MM.1S (cell line): ENCODE measurements at regions not wholly inside any gene's neighbourhood (a gene's known extent, or its start where the extent isn't known, plus 50 kb on each side); places are given as distances from the start of the nearest gene placed in this dataset.

Source experiments
- DNase-seq: peaks from one replicate; pipeline ENCODE4 v3.0.0-alpha.2; 2015
- H2AFZ ChIP-seq: fragments of 300-600 bp; sonication (generic); 2 replicates; pipeline ENCODE4 v1.6.0; 2016; ENCODE audit warnings: antibody characterized with exemption, low read length
- H3F3A ChIP-seq: fragments of 300-600 bp; sonication (generic); 2 replicates; pipeline ENCODE4 v1.6.1; 2016; ENCODE audit warnings: mild to moderate bottlenecking, antibody characterized with exemption, low read length, moderate library complexity, mixed read lengths; ENCODE audit not compliant: insufficient read depth
- H3K27ac ChIP-seq: fragments of 300-600 bp; sonication (generic); 2 replicates; pipeline ENCODE4 v1.5.1; 2016; ENCODE audit warnings: mild to moderate bottlenecking, low read length
- H3K27me3 ChIP-seq: fragments of 300-600 bp; sonication (generic); replicated peaks from 2 replicates; pipeline ENCODE4 v1.6.0; 2016; ENCODE audit warnings: low read length; ENCODE audit not compliant: insufficient read depth
- H3K36me3 ChIP-seq: fragments of 300-600 bp; sonication (generic); replicated peaks from 2 replicates; pipeline ENCODE4 v1.6.1; 2016; ENCODE audit warnings: mild to moderate bottlenecking, low read length, mixed read lengths; ENCODE audit not compliant: insufficient read depth
- H3K4me1 ChIP-seq: fragments of 300-600 bp; sonication (generic); 2 replicates; pipeline ENCODE4 v1.6.1; 2016; ENCODE audit warnings: low read length, mixed read lengths
- H3K4me2 ChIP-seq: fragments of 300-600 bp; sonication (generic); 2 replicates; pipeline ENCODE4 v1.6.0; 2016; ENCODE audit warnings: low read depth, low read length
- H3K4me3 ChIP-seq: fragments of 300-600 bp; sonication (generic); 2 replicates; pipeline ENCODE4 v1.5.1; 2016; ENCODE audit warnings: low read length, mixed read lengths
- H3K79me2 ChIP-seq: fragments of 300-600 bp; sonication (generic); 2 replicates; pipeline ENCODE4 v1.6.1; 2016; ENCODE audit warnings: mixed run types, low read length, mixed read lengths
- H3K9ac ChIP-seq: fragments of 300-600 bp; sonication (generic); 2 replicates; pipeline ENCODE4 v1.6.1; 2016; ENCODE audit warnings: low read length, mixed read lengths
- H3K9me2 ChIP-seq: fragments of 300-600 bp; sonication (generic); replicated peaks from 2 replicates; pipeline ENCODE4 v1.6.1; 2016; ENCODE audit warnings: mild to moderate bottlenecking, low read length, mixed read lengths; ENCODE audit not compliant: insufficient read depth
- H3K9me3 ChIP-seq: fragments of 300-600 bp; sonication (generic); replicated peaks from 2 replicates; pipeline ENCODE4 v1.6.1; 2016; ENCODE audit warnings: mild to moderate bottlenecking, low read length, mixed read lengths; ENCODE audit not compliant: insufficient read depth
- H4K20me1 ChIP-seq: fragments of 300-600 bp; sonication (generic); 2 replicates; pipeline ENCODE4 v1.6.1; 2016; ENCODE audit warnings: mild to moderate bottlenecking, low read length, moderate library complexity, mixed read lengths; ENCODE audit not compliant: insufficient read depth
- CTCF ChIP-seq: fragments of 300-600 bp; sonication (generic); IDR thresholded peaks from 2 replicates; pipeline ENCODE4 v1.5.1; 2016; ENCODE audit warnings: antibody characterized with exemption, low read length, mixed read lengths
- EZH2 ChIP-seq: fragments of 300-600 bp; sonication (generic); optimal IDR thresholded peaks from 2 replicates; pipeline ENCODE3; 2017; ENCODE audit warnings: low read depth, mild to moderate bottlenecking, antibody characterized with exemption, low read length, mixed read lengths
- EZH2phosphoT487 ChIP-seq: fragments of 300-600 bp; sonication (generic); IDR thresholded peaks from 2 replicates; pipeline ENCODE4 v1.6.1; 2018; ENCODE audit warnings: antibody characterized with exemption, low read length

GRCh38 chr6:16839631-16840179 lies 78.4 kb upstream of the ATXN1 start:
- Histone ChIP-seq H3K79me2 (no peaks in the 10 kb centered on the region), H3K27ac (no peak overlapping the region), H2AFZ (no peak overlapping the region), H3F3A (peaks cover 8% of the 10 kb centered on the region; the same call in 1 of the 2 replicates), H3K27me3 (no peaks in the 10 kb centered on the region), H4K20me1 (no peaks in the 10 kb centered on the region), H3K9me2 (no peaks in the 10 kb centered on the region), H3K36me3 (no peaks in the 10 kb centered on the region), H3K9me3 (no peaks in the 10 kb centered on the region), H3K9ac (no peak overlapping the region), H3K4me2 (no peak overlapping the region), H3K4me3 (no peak overlapping the region), H3K4me1 (peaks cover 12% of the 10 kb centered on the region; the same call in 1 of the 2 replicates)
- TF ChIP-seq EZH2 (no peak), CTCF (no peak), EZH2phosphoT487 (no peak)
- DNase-seq: no peak

- Histone ChIP-seq H3F3A (peaks cover 8% of the 10 kb centered on the region; the same call in 1 of the 2 replicates), H4K20me1 (no peaks in the 10 kb centered on the region), H3K9ac (no peak overlapping the region), H3K79me2 (no peaks in the 10 kb centered on the region), H3K4me1 (peaks cover 12% of the 10 kb centered on the region; the same call in 1 of the 2 replicates), H3K27me3 (no peaks in the 10 kb centered on the region), H3K4me2 (peak overlapping the region; percentile 69; the same call in 1 of the 2 replicates), H3K36me3 (no peaks in the 10 kb centered on the region), H2AFZ (peak overlapping the region; percentile 63), H3K9me2 (no peaks in the 10 kb centered on the region), H3K4me3 (no peak overlapping the region), H3K27ac (peak overlapping the region; percentile 55; the same call in 1 of the 2 replicates), H3K9me3 (no peaks in the 10 kb centered on the region)
- TF ChIP-seq EZH2: no peak
- TF ChIP-seq CTCF: no peak
- no peak for TF ChIP-seq EZH2phosphoT487
- no peak for DNase-seq
These were observed 76.1 kb upstream of the ATXN1 start for GRCh38 chr6:16837217-16837972.

DNA sequence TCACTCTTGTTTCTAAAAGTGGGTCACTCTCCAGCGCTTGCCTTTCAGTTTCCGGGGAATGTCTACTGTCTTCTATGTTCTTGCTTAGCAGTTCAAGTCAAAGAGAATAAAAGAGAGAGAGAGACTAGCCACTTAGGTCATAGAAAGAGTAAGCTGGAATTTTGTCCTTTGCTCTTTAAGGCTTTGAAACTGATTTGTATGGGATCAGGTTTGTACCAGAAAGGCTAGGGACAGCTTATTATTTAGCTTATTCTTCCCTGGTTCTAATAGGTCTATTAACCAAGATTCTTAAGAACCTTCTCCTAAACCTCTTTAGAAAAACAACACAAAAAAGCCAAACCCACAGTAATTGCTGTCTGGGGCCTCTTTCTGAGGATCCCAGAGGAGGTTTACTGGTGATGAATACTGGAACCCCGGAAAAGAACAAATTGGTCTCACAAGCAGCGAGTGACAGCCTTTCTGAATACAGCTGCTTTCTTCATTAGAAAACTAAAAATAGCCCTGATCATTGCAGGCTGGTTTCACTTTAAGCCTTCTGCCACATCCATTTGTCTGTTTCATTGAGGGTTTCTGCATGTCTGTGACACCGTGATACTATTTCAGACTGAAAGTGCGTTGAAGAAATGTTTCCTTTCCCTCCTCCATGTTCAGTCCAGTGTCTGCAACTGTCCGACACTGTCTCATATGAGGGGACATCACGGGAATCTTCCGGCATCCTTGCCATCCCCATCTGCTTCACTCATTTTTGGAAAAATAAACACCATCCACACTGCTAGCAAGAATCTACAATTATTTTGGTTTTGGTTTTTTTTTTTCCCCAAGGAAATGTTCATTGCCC lies 75.1 kb upstream of the ATXN1 start:
- Histone ChIP-seq H3K9ac (peak overlapping the region; percentile 34; the same call in 1 of the 2 replicates), H3K27ac (peak overlapping the region; percentile 55; the same call in 1 of the 2 replicates), H3K9me2 (no peaks in the 10 kb centered on the region), H3K4me2 (peak overlapping the region; percentile 69), H3K27me3 (no peaks in the 10 kb centered on the region), H3K4me3 (peak overlapping the region; percentile 54), H4K20me1 (no peaks in the 10 kb centered on the region), H3K36me3 (no peaks in the 10 kb centered on the region), H3K4me1 (peaks cover 12% of the 10 kb centered on the region; the same call in 1 of the 2 replicates), H2AFZ (peak overlapping the region; percentile 63), H3K9me3 (no peaks in the 10 kb centered on the region), H3K79me2 (no peaks in the 10 kb centered on the region), H3F3A (peaks cover 8% of the 10 kb centered on the region; the same call in 1 of the 2 replicates)
- DNase-seq: peak; percentile 71
- TF ChIP-seq CTCF: no peak
- TF ChIP-seq EZH2: no peak
- no peak for TF ChIP-seq EZH2phosphoT487
